ENCODE measurements at regions not wholly inside any gene's neighbourhood (a gene's known extent, or its start where the extent isn't known, plus 50 kb on each side); places are given as distances from the start of the nearest gene placed in this dataset.

- no peak for DNase-seq (ENCODE audit: low read depth, low spot score)
These were observed 331.6 kb downstream of the PCNX1 start for GRCh38 chr14:71238835-71239234.

GRCh38 chr14:71240171-71240570 lies 332.9 kb downstream of the PCNX1 start:
- no CpG with 5 or more reads among the region's 6 CpGs for WGBS (ENCODE audit: insufficient coverage, insufficient read length)
- no peak overlapping the region for H3K27ac ChIP-seq (ENCODE audit: low read length)

More at GRCh38 chr14:71238835-71239234, 331.6 kb downstream of the PCNX1 start:
- no CpG with 5 or more reads among the region's 5 CpGs for WGBS (ENCODE audit: insufficient coverage, insufficient read length)
- Histone ChIP-seq H3K27ac (ENCODE audit: low read length) (no peak overlapping the region), H3K4me1 (ENCODE audit: control insufficient read depth, insufficient read depth, low read length) (no peaks in the 10 kb centered on the region), H3K9me3 (ENCODE audit: control insufficient read depth, insufficient read depth, low read length) (no peaks in the 10 kb centered on the region), H3K27me3 (ENCODE audit: control insufficient read depth, insufficient read depth, low read length) (no peaks in the 10 kb centered on the region), H3K36me3 (ENCODE audit: control insufficient read depth, insufficient read depth, low read length) (no peaks in the 10 kb centered on the region), H3K4me3 (ENCODE audit: low read length) (no peak overlapping the region)

GRCh38 chr14:71240866-71241520 lies 333.7 kb downstream of the PCNX1 start:
- DNase-seq (ENCODE audit: low read depth, low spot score), result no peak
- H3K9me3 ChIP-seq (ENCODE audit: control insufficient read depth, insufficient read depth, low read length), result no peaks in the 10 kb centered on the region
- no peak overlapping the region for H3K27ac ChIP-seq (ENCODE audit: low read length)
- no peaks in the 10 kb centered on the region for H3K4me1 ChIP-seq (ENCODE audit: control insufficient read depth, insufficient read depth, low read length)
- no peaks in the 10 kb centered on the region for H3K36me3 ChIP-seq (ENCODE audit: control insufficient read depth, insufficient read depth, low read length)
- H3K27me3 ChIP-seq (ENCODE audit: control insufficient read depth, insufficient read depth, low read length), result no peaks in the 10 kb centered on the region
- no peak overlapping the region for H3K4me3 ChIP-seq (ENCODE audit: low read length)

More at GRCh38 chr14:71240171-71240570, 332.9 kb downstream of the PCNX1 start:
- Histone ChIP-seq H3K27me3 (ENCODE audit: control insufficient read depth, insufficient read depth, low read length) (no peaks in the 10 kb centered on the region), H3K4me1 (ENCODE audit: control insufficient read depth, insufficient read depth, low read length) (no peaks in the 10 kb centered on the region), H3K36me3 (ENCODE audit: control insufficient read depth, insufficient read depth, low read length) (no peaks in the 10 kb centered on the region), H3K4me3 (ENCODE audit: low read length) (no peak overlapping the region), H3K9me3 (ENCODE audit: control insufficient read depth, insufficient read depth, low read length) (no peaks in the 10 kb centered on the region)
- no peak for DNase-seq (ENCODE audit: low read depth, low spot score)

- DNase-seq (ENCODE audit: low read depth, low spot score), result no peak
- no peak overlapping the region for H3K27ac ChIP-seq (ENCODE audit: low read length)
- H3K4me3 ChIP-seq (ENCODE audit: low read length), result no peak overlapping the region
- H3K9me3 ChIP-seq (ENCODE audit: control insufficient read depth, insufficient read depth, low read length), result no peaks in the 10 kb centered on the region
- H3K4me1 ChIP-seq (ENCODE audit: control insufficient read depth, insufficient read depth, low read length), result no peaks in the 10 kb centered on the region
- no peaks in the 10 kb centered on the region for H3K27me3 ChIP-seq (ENCODE audit: control insufficient read depth, insufficient read depth, low read length)
- H3K36me3 ChIP-seq (ENCODE audit: control insufficient read depth, insufficient read depth, low read length), result no peaks in the 10 kb centered on the region
- no CpG with 5 or more reads among the region's 4 CpGs for WGBS (ENCODE audit: insufficient coverage, insufficient read length)
These were observed 335.0 kb downstream of the PCNX1 start for GRCh38 chr14:71242237-71242748.

- no peaks in the 10 kb centered on the region for H3K4me1 ChIP-seq (ENCODE audit: control insufficient read depth, insufficient read depth, low read length)
- no CpG with 5 or more reads among the region's 1 CpG for WGBS (ENCODE audit: insufficient coverage, insufficient read length)
- no peak overlapping the region for H3K4me3 ChIP-seq (ENCODE audit: low read length)
- H3K27ac ChIP-seq (ENCODE audit: low read length), result no peak overlapping the region
- H3K36me3 ChIP-seq (ENCODE audit: control insufficient read depth, insufficient read depth, low read length), result no peaks in the 10 kb centered on the region
- DNase-seq (ENCODE audit: low read depth, low spot score), result no peak
- H3K9me3 ChIP-seq (ENCODE audit: control insufficient read depth, insufficient read depth, low read length), result no peaks in the 10 kb centered on the region
- H3K27me3 ChIP-seq (ENCODE audit: control insufficient read depth, insufficient read depth, low read length), result no peaks in the 10 kb centered on the region
These were observed 336.4 kb downstream of the PCNX1 start for GRCh38 chr14:71243697-71244096.

- DNase-seq (ENCODE audit: low read depth, low spot score), result no peak
- H3K27me3 ChIP-seq (ENCODE audit: control insufficient read depth, insufficient read depth, low read length), result no peaks in the 10 kb centered on the region
- no peaks in the 10 kb centered on the region for H3K36me3 ChIP-seq (ENCODE audit: control insufficient read depth, insufficient read depth, low read length)
- H3K9me3 ChIP-seq (ENCODE audit: control insufficient read depth, insufficient read depth, low read length), result no peaks in the 10 kb centered on the region
- no peaks in the 10 kb centered on the region for H3K4me1 ChIP-seq (ENCODE audit: control insufficient read depth, insufficient read depth, low read length)
- H3K4me3 ChIP-seq (ENCODE audit: low read length), result no peak overlapping the region
- no peak overlapping the region for H3K27ac ChIP-seq (ENCODE audit: low read length)
- no CpG with 5 or more reads among the region's 5 CpGs for WGBS (ENCODE audit: insufficient coverage, insufficient read length)
These were observed 337.1 kb downstream of the PCNX1 start for GRCh38 chr14:71244341-71244740.

- no peaks in the 10 kb centered on the region for H3K9me3 ChIP-seq (ENCODE audit: control insufficient read depth, insufficient read depth, low read length)
- no peak for DNase-seq (ENCODE audit: low read depth, low spot score)
- H3K27me3 ChIP-seq (ENCODE audit: control insufficient read depth, insufficient read depth, low read length), result no peaks in the 10 kb centered on the region
- WGBS (ENCODE audit: insufficient coverage, insufficient read length), result no CpG with 5 or more reads among the region's 8 CpGs
- H3K27ac ChIP-seq (ENCODE audit: low read length), result no peak overlapping the region
- no peak overlapping the region for H3K4me3 ChIP-seq (ENCODE audit: low read length)
- H3K36me3 ChIP-seq (ENCODE audit: control insufficient read depth, insufficient read depth, low read length), result no peaks in the 10 kb centered on the region
- no peaks in the 10 kb centered on the region for H3K4me1 ChIP-seq (ENCODE audit: control insufficient read depth, insufficient read depth, low read length)
These were observed 338.6 kb downstream of the PCNX1 start for GRCh38 chr14:71245659-71246361.

GRCh38 chr14:71246539-71246938 lies 339.3 kb downstream of the PCNX1 start:
- Histone ChIP-seq H3K4me1 (ENCODE audit: control insufficient read depth, insufficient read depth, low read length) (no peaks in the 10 kb centered on the region), H3K36me3 (ENCODE audit: control insufficient read depth, insufficient read depth, low read length) (no peaks in the 10 kb centered on the region), H3K9me3 (ENCODE audit: control insufficient read depth, insufficient read depth, low read length) (no peaks in the 10 kb centered on the region), H3K27me3 (ENCODE audit: control insufficient read depth, insufficient read depth, low read length) (no peaks in the 10 kb centered on the region), H3K27ac (ENCODE audit: low read length) (no peak overlapping the region), H3K4me3 (ENCODE audit: low read length) (no peak overlapping the region)
- WGBS (ENCODE audit: insufficient coverage, insufficient read length), result no CpG with 5 or more reads among the region's 1 CpG
- no peak for DNase-seq (ENCODE audit: low read depth, low spot score)

GRCh38 chr14:71247106-71247505 lies 339.8 kb downstream of the PCNX1 start:
- Histone ChIP-seq H3K27me3 (ENCODE audit: control insufficient read depth, insufficient read depth, low read length) (no peaks in the 10 kb centered on the region), H3K27ac (ENCODE audit: low read length) (no peak overlapping the region), H3K9me3 (ENCODE audit: control insufficient read depth, insufficient read depth, low read length) (no peaks in the 10 kb centered on the region), H3K4me1 (ENCODE audit: control insufficient read depth, insufficient read depth, low read length) (no peaks in the 10 kb centered on the region), H3K4me3 (ENCODE audit: low read length) (no peak overlapping the region), H3K36me3 (ENCODE audit: control insufficient read depth, insufficient read depth, low read length) (no peaks in the 10 kb centered on the region)
- no CpG with 5 or more reads among the region's 4 CpGs for WGBS (ENCODE audit: insufficient coverage, insufficient read length)
- DNase-seq (ENCODE audit: low read depth, low spot score), result no peak

GRCh38 chr14:71248194-71248593 lies 340.9 kb downstream of the PCNX1 start:
- Histone ChIP-seq H3K36me3 (ENCODE audit: control insufficient read depth, insufficient read depth, low read length) (no peaks in the 10 kb centered on the region), H3K4me3 (ENCODE audit: low read length) (no peak overlapping the region), H3K27ac (ENCODE audit: low read length) (no peak overlapping the region), H3K9me3 (ENCODE audit: control insufficient read depth, insufficient read depth, low read length) (no peaks in the 10 kb centered on the region), H3K4me1 (ENCODE audit: control insufficient read depth, insufficient read depth, low read length) (no peaks in the 10 kb centered on the region), H3K27me3 (ENCODE audit: control insufficient read depth, insufficient read depth, low read length) (no peaks in the 10 kb centered on the region)
- no CpG with 5 or more reads among the region's 3 CpGs for WGBS (ENCODE audit: insufficient coverage, insufficient read length)
- no peak for DNase-seq (ENCODE audit: low read depth, low spot score)

GRCh38 chr14:71250347-71250746 lies 343.1 kb downstream of the PCNX1 start:
- no peak overlapping the region for H3K27ac ChIP-seq (ENCODE audit: low read length)
- no CpG with 5 or more reads among the region's 2 CpGs for WGBS (ENCODE audit: insufficient coverage, insufficient read length)
- no peak for DNase-seq (ENCODE audit: low read depth, low spot score)
- H3K4me3 ChIP-seq (ENCODE audit: low read length), result no peak overlapping the region
- H3K4me1 ChIP-seq (ENCODE audit: control insufficient read depth, insufficient read depth, low read length), result no peaks in the 10 kb centered on the region
- no peaks in the 10 kb centered on the region for H3K9me3 ChIP-seq (ENCODE audit: control insufficient read depth, insufficient read depth, low read length)
- no peaks in the 10 kb centered on the region for H3K36me3 ChIP-seq (ENCODE audit: control insufficient read depth, insufficient read depth, low read length)
- no peaks in the 10 kb centered on the region for H3K27me3 ChIP-seq (ENCODE audit: control insufficient read depth, insufficient read depth, low read length)
